HCT116 (cell line): ENCODE measurements at regions not wholly inside any gene's neighbourhood (a gene's known extent, or its start where the extent isn't known, plus 50 kb on each side); places are given as distances from the start of the nearest gene placed in this dataset.

Experiments used
- ELF1 ChIP-seq: IDR thresholded peaks from 2 replicates; pipeline ENCODE4 v1.6.1; 2012; ENCODE audit warnings: low read depth, borderline replicate concordance
- EZH2 ChIP-seq: fragments of 200-600 bp; sonication (generic); IDR thresholded peaks from 2 replicates; pipeline ENCODE4 v1.6.1; 2017; ENCODE audit warnings: antibody characterized with exemption, mixed run types
- EZH2phosphoT487 ChIP-seq: fragments of 200-600 bp; IDR thresholded peaks from 2 replicates; pipeline ENCODE4 v1.6.1; 2018; ENCODE audit warnings: antibody characterized with exemption, borderline replicate concordance
- POLR2A ChIP-seq: IDR thresholded peaks from 2 replicates; pipeline ENCODE4 v1.7.0; 2011; ENCODE audit warnings: borderline replicate concordance; ENCODE audit not compliant: insufficient read depth, insufficient read length; ENCODE audit errors: extremely low read depth
- POLR2AphosphoS5 ChIP-seq: IDR thresholded peaks from 2 replicates; pipeline ENCODE4 v1.6.1; 2011; ENCODE audit warnings: mild to moderate bottlenecking, low read depth, low read length, moderate library complexity
- SP1 ChIP-seq: IDR thresholded peaks from 2 replicates; pipeline ENCODE4 v1.6.1; 2012; ENCODE audit warnings: low read depth
- ZNF274 ChIP-seq: fragments of 200-500 bp; sonication (Bioruptor generic); IDR thresholded peaks from 2 replicates; pipeline ENCODE4 v1.6.1; 2014; ENCODE audit warnings: mild to moderate bottlenecking, low read depth, low read length, inconsistent platforms
- TF ChIP-seq, protein P1 (sequence below), 3 experiments: fragments of 200-600 bp in 1 of 3; sonication (generic) in 1 of 3; IDR thresholded peaks in 2 of 3; conservative IDR thresholded peaks in 1 of 3; 2 replicates each; pipeline ENCODE4 v1.5.1; 2012 to 2017; ENCODE audit warnings: low read depth in 2 of 3, low read length in 2 of 3, antibody characterized with exemption in 1 of 3, borderline replicate concordance in 1 of 3, control low read depth in 1 of 3, mild to moderate bottlenecking in 1 of 3, mixed read lengths in 1 of 3, mixed run types in 1 of 3, moderate library complexity in 1 of 3; ENCODE audit not compliant: insufficient read depth in 1 of 3
- TF ChIP-seq, protein P2 (sequence below): IDR thresholded peaks from 2 replicates; pipeline ENCODE4 v1.6.1; 2012
- TF ChIP-seq, protein P3 (sequence below): IDR thresholded peaks from 2 replicates; pipeline ENCODE4 v1.6.1; 2012; ENCODE audit warnings: low read depth

DNA sequence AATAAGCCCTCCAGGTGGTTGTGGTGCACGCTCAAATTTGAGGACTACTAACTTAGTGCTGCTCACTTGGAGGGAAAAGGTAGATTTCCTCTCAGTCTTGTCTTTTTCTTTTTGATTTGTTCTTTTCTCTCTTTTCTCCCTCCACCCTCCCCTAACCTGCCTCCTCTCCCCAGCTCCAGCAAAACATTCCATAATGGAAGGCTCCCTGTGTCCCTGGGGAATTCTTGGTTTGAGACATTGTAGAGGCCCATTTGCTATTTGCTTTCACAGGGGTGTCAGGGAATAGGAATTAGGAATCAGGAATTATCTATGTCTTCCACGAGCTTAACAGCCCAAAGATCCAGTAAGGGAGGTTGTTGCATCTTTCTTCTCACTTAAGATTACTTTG is 136.8 kb upstream of the UMPS start:
- TF ChIP-seq, protein P1, sequence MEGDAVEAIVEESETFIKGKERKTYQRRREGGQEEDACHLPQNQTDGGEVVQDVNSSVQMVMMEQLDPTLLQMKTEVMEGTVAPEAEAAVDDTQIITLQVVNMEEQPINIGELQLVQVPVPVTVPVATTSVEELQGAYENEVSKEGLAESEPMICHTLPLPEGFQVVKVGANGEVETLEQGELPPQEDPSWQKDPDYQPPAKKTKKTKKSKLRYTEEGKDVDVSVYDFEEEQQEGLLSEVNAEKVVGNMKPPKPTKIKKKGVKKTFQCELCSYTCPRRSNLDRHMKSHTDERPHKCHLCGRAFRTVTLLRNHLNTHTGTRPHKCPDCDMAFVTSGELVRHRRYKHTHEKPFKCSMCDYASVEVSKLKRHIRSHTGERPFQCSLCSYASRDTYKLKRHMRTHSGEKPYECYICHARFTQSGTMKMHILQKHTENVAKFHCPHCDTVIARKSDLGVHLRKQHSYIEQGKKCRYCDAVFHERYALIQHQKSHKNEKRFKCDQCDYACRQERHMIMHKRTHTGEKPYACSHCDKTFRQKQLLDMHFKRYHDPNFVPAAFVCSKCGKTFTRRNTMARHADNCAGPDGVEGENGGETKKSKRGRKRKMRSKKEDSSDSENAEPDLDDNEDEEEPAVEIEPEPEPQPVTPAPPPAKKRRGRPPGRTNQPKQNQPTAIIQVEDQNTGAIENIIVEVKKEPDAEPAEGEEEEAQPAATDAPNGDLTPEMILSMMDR (IDR thresholded peaks at IDR 0.05 in 2 of 3, conservative IDR thresholded peaks at IDR 0.05 in 1 of 3; ENCODE audit: borderline replicate concordance in 1 of 3, insufficient read depth in 1 of 3, low read depth in 2 of 3, low read length in 2 of 3) = no peak
- TF ChIP-seq EZH2phosphoT487 (no peak), POLR2AphosphoS5 (no peak), POLR2A (no peak), EZH2 (no peak), SP1 (no peak), ELF1 (no peak), ZNF274 (no peak)
- TF ChIP-seq, protein P2, sequence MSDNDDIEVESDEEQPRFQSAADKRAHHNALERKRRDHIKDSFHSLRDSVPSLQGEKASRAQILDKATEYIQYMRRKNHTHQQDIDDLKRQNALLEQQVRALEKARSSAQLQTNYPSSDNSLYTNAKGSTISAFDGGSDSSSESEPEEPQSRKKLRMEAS = no peak
- TF ChIP-seq, protein P3, sequence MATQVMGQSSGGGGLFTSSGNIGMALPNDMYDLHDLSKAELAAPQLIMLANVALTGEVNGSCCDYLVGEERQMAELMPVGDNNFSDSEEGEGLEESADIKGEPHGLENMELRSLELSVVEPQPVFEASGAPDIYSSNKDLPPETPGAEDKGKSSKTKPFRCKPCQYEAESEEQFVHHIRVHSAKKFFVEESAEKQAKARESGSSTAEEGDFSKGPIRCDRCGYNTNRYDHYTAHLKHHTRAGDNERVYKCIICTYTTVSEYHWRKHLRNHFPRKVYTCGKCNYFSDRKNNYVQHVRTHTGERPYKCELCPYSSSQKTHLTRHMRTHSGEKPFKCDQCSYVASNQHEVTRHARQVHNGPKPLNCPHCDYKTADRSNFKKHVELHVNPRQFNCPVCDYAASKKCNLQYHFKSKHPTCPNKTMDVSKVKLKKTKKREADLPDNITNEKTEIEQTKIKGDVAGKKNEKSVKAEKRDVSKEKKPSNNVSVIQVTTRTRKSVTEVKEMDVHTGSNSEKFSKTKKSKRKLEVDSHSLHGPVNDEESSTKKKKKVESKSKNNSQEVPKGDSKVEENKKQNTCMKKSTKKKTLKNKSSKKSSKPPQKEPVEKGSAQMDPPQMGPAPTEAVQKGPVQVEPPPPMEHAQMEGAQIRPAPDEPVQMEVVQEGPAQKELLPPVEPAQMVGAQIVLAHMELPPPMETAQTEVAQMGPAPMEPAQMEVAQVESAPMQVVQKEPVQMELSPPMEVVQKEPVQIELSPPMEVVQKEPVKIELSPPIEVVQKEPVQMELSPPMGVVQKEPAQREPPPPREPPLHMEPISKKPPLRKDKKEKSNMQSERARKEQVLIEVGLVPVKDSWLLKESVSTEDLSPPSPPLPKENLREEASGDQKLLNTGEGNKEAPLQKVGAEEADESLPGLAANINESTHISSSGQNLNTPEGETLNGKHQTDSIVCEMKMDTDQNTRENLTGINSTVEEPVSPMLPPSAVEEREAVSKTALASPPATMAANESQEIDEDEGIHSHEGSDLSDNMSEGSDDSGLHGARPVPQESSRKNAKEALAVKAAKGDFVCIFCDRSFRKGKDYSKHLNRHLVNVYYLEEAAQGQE = no peak
